ENCODE measurements at regions not wholly inside any gene's neighbourhood (a gene's known extent, or its start where the extent isn't known, plus 50 kb on each side); places are given as distances from the start of the nearest gene placed in this dataset.

GRCh38 chr13:22211876-22212275, 541.0 kb downstream of the FGF9 start:
- no peak overlapping the region for H4K8ac ChIP-seq (ENCODE audit: low read depth, low read length)
- no peak overlapping the region for H3K56ac ChIP-seq (ENCODE audit: low read length)
- no peak overlapping the region for H2AK5ac ChIP-seq (ENCODE audit: low read length)
- H3K18ac ChIP-seq (ENCODE audit: low read length): no peak overlapping the region
- no peaks in the 10 kb centered on the region for H3K27me3 ChIP-seq (ENCODE audit: insufficient read depth, low read length, poor library complexity)
- H3K36me3 ChIP-seq (ENCODE audit: control insufficient read depth, insufficient read depth, low read length): no peaks in the 10 kb centered on the region
- no CpG with 5 or more reads among the region's 14 CpGs for WGBS (ENCODE audit: extremely low coverage, insufficient coverage, low lambda C conversion rate)
- H3K23ac ChIP-seq (ENCODE audit: low read length): no peak overlapping the region
- no peak overlapping the region for H2BK120ac ChIP-seq (ENCODE audit: low read depth, low read length)
- no peak overlapping the region for H3K9ac ChIP-seq (ENCODE audit: low read length)
- no peaks in the 10 kb centered on the region for H3K4me1 ChIP-seq (ENCODE audit: control insufficient read depth, low read depth, low read length)
- no peak overlapping the region for H4K5ac ChIP-seq (ENCODE audit: low read length)
- H3K79me2 ChIP-seq (ENCODE audit: control insufficient read depth, insufficient read depth, low read length): no peaks in the 10 kb centered on the region
- no peak overlapping the region for H2BK15ac ChIP-seq (replicated peaks; ENCODE audit: low read depth)
- H3K79me1 ChIP-seq (ENCODE audit: low read length): no peaks in the 10 kb centered on the region
- no peak overlapping the region for H2BK5ac ChIP-seq (ENCODE audit: low read length)
- no peak overlapping the region for H3K4me2 ChIP-seq (ENCODE audit: low read length)
- DNase-seq: no peak
- H3K4ac ChIP-seq (ENCODE audit: low read depth, low read length): no peak overlapping the region
- H3K4me3 ChIP-seq (ENCODE audit: low read length): no peak overlapping the region
- H3K27ac ChIP-seq (ENCODE audit: low read depth, low read length): no peak overlapping the region

- Histone ChIP-seq H2BK5ac (ENCODE audit: low read length) (no peak overlapping the region), H3K79me1 (ENCODE audit: low read length) (no peaks in the 10 kb centered on the region), H3K27me3 (ENCODE audit: insufficient read depth, low read length, poor library complexity) (no peaks in the 10 kb centered on the region), H3K4me1 (ENCODE audit: control insufficient read depth, low read depth, low read length) (no peaks in the 10 kb centered on the region), H3K9ac (ENCODE audit: low read length) (no peak overlapping the region), H4K8ac (ENCODE audit: low read depth, low read length) (no peak overlapping the region), H2BK120ac (ENCODE audit: low read depth, low read length) (no peak overlapping the region), H3K4me3 (ENCODE audit: low read length) (no peak overlapping the region), H3K18ac (ENCODE audit: low read length) (no peak overlapping the region), H2BK15ac (replicated peaks; ENCODE audit: low read depth) (no peak overlapping the region), H3K4ac (ENCODE audit: low read depth, low read length) (no peak overlapping the region), H4K5ac (ENCODE audit: low read length) (no peak overlapping the region), H3K36me3 (ENCODE audit: control insufficient read depth, insufficient read depth, low read length) (no peaks in the 10 kb centered on the region), H3K56ac (ENCODE audit: low read length) (no peak overlapping the region), H3K23ac (ENCODE audit: low read length) (no peak overlapping the region), H3K79me2 (ENCODE audit: control insufficient read depth, insufficient read depth, low read length) (no peaks in the 10 kb centered on the region), H3K27ac (ENCODE audit: low read depth, low read length) (no peak overlapping the region), H2AK5ac (ENCODE audit: low read length) (no peak overlapping the region), H3K4me2 (ENCODE audit: low read length) (no peak overlapping the region)
- DNase-seq: no peak
- WGBS (ENCODE audit: extremely low coverage, insufficient coverage, low lambda C conversion rate): no CpG with 5 or more reads among the region's 10 CpGs
These were observed 541.7 kb downstream of the FGF9 start for GRCh38 chr13:22212576-22212975.

- Histone ChIP-seq H2BK5ac (ENCODE audit: low read length) (no peak overlapping the region), H3K4me3 (ENCODE audit: low read length) (no peak overlapping the region), H3K4me1 (ENCODE audit: control insufficient read depth, low read depth, low read length) (no peaks in the 10 kb centered on the region), H2AK5ac (ENCODE audit: low read length) (no peak overlapping the region), H3K79me1 (ENCODE audit: low read length) (no peaks in the 10 kb centered on the region), H4K8ac (ENCODE audit: low read depth, low read length) (no peak overlapping the region), H3K9ac (ENCODE audit: low read length) (no peak overlapping the region), H3K23ac (ENCODE audit: low read length) (no peak overlapping the region), H3K4ac (ENCODE audit: low read depth, low read length) (no peak overlapping the region), H3K27me3 (ENCODE audit: insufficient read depth, low read length, poor library complexity) (no peaks in the 10 kb centered on the region), H3K36me3 (ENCODE audit: control insufficient read depth, insufficient read depth, low read length) (no peaks in the 10 kb centered on the region), H2BK120ac (ENCODE audit: low read depth, low read length) (no peak overlapping the region), H2BK15ac (replicated peaks; ENCODE audit: low read depth) (no peak overlapping the region), H3K56ac (ENCODE audit: low read length) (no peak overlapping the region), H3K27ac (ENCODE audit: low read depth, low read length) (no peak overlapping the region), H4K5ac (ENCODE audit: low read length) (no peak overlapping the region), H3K4me2 (ENCODE audit: low read length) (no peak overlapping the region), H3K18ac (ENCODE audit: low read length) (no peak overlapping the region), H3K79me2 (ENCODE audit: control insufficient read depth, insufficient read depth, low read length) (no peaks in the 10 kb centered on the region)
- no CpG with 5 or more reads among the region's 3 CpGs for WGBS (ENCODE audit: extremely low coverage, insufficient coverage, low lambda C conversion rate)
- no peak for DNase-seq
These were observed 543.3 kb downstream of the FGF9 start for GRCh38 chr13:22214184-22214583.

GRCh38 chr13:22218797-22219196, 547.9 kb downstream of the FGF9 start:
- Histone ChIP-seq H3K4me3 (ENCODE audit: low read length) (no peak overlapping the region), H4K5ac (ENCODE audit: low read length) (no peak overlapping the region), H3K56ac (ENCODE audit: low read length) (no peak overlapping the region), H3K4me1 (ENCODE audit: control insufficient read depth, low read depth, low read length) (no peaks in the 10 kb centered on the region), H3K18ac (ENCODE audit: low read length) (no peak overlapping the region), H2BK15ac (replicated peaks; ENCODE audit: low read depth) (no peak overlapping the region), H3K79me2 (ENCODE audit: control insufficient read depth, insufficient read depth, low read length) (no peaks in the 10 kb centered on the region), H3K79me1 (ENCODE audit: low read length) (no peaks in the 10 kb centered on the region), H3K27ac (ENCODE audit: low read depth, low read length) (no peak overlapping the region), H3K23ac (ENCODE audit: low read length) (no peak overlapping the region), H2BK120ac (ENCODE audit: low read depth, low read length) (no peak overlapping the region), H2AK5ac (ENCODE audit: low read length) (no peak overlapping the region), H3K4ac (ENCODE audit: low read depth, low read length) (no peak overlapping the region), H3K4me2 (ENCODE audit: low read length) (no peak overlapping the region), H3K9ac (ENCODE audit: low read length) (no peak overlapping the region), H3K36me3 (ENCODE audit: control insufficient read depth, insufficient read depth, low read length) (no peaks in the 10 kb centered on the region), H2BK5ac (ENCODE audit: low read length) (no peak overlapping the region), H3K27me3 (ENCODE audit: insufficient read depth, low read length, poor library complexity) (no peaks in the 10 kb centered on the region), H4K8ac (ENCODE audit: low read depth, low read length) (no peak overlapping the region)
- no peak for DNase-seq
- no CpG with 5 or more reads among the region's 4 CpGs for WGBS (ENCODE audit: extremely low coverage, insufficient coverage, low lambda C conversion rate)

GRCh38 chr13:22219709-22220108, 548.8 kb downstream of the FGF9 start:
- H2BK120ac ChIP-seq (ENCODE audit: low read depth, low read length): no peak overlapping the region
- H3K23ac ChIP-seq (ENCODE audit: low read length): no peak overlapping the region
- H3K79me2 ChIP-seq (ENCODE audit: control insufficient read depth, insufficient read depth, low read length): no peaks in the 10 kb centered on the region
- H3K4me1 ChIP-seq (ENCODE audit: control insufficient read depth, low read depth, low read length): no peaks in the 10 kb centered on the region
- no peaks in the 10 kb centered on the region for H3K36me3 ChIP-seq (ENCODE audit: control insufficient read depth, insufficient read depth, low read length)
- no peak overlapping the region for H4K5ac ChIP-seq (ENCODE audit: low read length)
- no peak overlapping the region for H2BK15ac ChIP-seq (replicated peaks; ENCODE audit: low read depth)
- no peaks in the 10 kb centered on the region for H3K27me3 ChIP-seq (ENCODE audit: insufficient read depth, low read length, poor library complexity)
- H3K18ac ChIP-seq (ENCODE audit: low read length): no peak overlapping the region
- H3K4me3 ChIP-seq (ENCODE audit: low read length): no peak overlapping the region
- no peak overlapping the region for H4K8ac ChIP-seq (ENCODE audit: low read depth, low read length)
- DNase-seq: no peak
- H2AK5ac ChIP-seq (ENCODE audit: low read length): no peak overlapping the region
- no peak overlapping the region for H3K56ac ChIP-seq (ENCODE audit: low read length)
- no peak overlapping the region for H2BK5ac ChIP-seq (ENCODE audit: low read length)
- no peak overlapping the region for H3K4ac ChIP-seq (ENCODE audit: low read depth, low read length)
- no peak overlapping the region for H3K27ac ChIP-seq (ENCODE audit: low read depth, low read length)
- no peak overlapping the region for H3K4me2 ChIP-seq (ENCODE audit: low read length)
- no CpG with 5 or more reads among the region's 2 CpGs for WGBS (ENCODE audit: extremely low coverage, insufficient coverage, low lambda C conversion rate)
- no peaks in the 10 kb centered on the region for H3K79me1 ChIP-seq (ENCODE audit: low read length)
- no peak overlapping the region for H3K9ac ChIP-seq (ENCODE audit: low read length)
